ENCODE measurements at regions not wholly inside any gene's neighbourhood (a gene's known extent, or its start where the extent isn't known, plus 50 kb on each side); places are given as distances from the start of the nearest gene placed in this dataset.

DNA sequence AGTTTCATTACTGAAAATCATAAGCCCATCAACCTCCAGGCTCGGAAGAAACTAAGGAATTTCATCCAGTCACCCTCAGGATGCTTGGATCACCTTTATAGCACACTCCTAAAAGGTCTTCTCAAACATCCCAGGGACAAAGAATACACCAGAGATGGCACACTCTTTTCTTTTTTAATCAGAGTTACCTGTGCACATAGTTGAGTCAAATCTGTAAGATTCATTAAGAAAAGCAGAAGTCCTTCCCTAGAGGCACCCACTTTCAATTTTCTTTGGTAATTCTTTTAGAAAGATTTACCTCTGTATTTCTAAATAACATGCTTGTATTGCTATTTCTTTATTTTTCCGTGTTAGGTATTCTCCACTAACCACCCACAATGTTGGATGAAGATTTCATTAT, 50.6 kb upstream of the IL6 start:
- no peak for DNase-seq (ENCODE audit: low spot score)

GRCh38 chr7:22675917-22676343, 51.1 kb upstream of the IL6 start:
- no peak for DNase-seq (ENCODE audit: low spot score)

DNA sequence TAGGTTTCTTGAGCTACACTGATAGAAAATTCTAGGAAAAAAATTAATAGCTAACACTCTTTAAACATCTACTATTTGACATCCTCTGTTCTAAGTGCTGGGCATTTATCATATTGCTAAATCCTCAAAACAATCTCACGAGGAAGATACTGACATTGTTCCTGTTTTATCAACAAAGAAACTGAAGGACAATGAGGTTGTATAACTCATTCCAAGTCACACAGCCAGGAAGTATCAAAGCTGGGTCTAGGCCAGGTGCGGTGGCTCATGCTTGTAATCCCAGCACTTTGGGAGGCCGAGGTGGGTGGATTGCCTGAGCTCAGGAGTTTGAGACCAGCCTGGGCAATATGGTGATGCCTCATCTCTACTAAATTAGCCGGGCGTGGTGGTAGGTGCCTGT, 51.6 kb upstream of the IL6 start:
- DNase-seq (ENCODE audit: low spot score) = no peak

GRCh38 chr7:22672846-22673680, 53.9 kb upstream of the IL6 start:
- no peak for DNase-seq (ENCODE audit: low spot score)

DNA sequence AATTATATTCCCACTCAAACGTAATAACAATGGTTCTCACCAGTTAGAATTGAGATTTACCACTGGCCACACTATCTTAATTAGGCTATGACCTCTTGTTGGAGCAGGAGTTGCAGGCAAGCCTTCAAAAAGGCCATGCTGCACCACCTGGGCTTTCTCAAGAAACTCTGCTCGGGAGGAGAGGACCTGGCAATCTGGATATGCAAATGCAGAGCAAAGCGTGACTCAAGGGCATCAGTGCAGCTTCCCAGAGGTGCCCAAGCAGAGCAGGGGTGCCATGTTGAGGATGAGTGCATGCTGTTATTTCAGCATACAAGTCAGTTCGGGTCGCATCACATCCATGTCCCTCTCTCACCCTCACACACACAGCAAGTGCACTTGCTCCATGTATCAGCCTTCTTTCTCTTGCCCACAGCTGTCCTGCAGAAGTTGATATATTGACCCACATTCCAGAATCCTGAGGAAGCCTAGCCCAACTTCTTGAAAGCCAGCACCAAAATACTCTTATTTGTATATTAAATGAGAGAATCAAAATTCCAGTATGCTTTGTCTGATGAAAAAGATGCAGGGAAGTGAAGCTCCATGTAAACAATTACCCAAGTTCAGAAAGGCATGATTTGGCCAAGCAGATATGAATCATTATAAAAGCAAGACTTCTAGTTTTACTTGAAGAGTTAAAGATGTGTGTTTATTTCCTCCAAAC, 55.7 kb upstream of the IL6 start:
- no peak for DNase-seq (ENCODE audit: low spot score)

GRCh38 chr7:22670422-22670815, 56.6 kb upstream of the IL6 start:
- DNase-seq (ENCODE audit: low spot score) = no peak

DNA sequence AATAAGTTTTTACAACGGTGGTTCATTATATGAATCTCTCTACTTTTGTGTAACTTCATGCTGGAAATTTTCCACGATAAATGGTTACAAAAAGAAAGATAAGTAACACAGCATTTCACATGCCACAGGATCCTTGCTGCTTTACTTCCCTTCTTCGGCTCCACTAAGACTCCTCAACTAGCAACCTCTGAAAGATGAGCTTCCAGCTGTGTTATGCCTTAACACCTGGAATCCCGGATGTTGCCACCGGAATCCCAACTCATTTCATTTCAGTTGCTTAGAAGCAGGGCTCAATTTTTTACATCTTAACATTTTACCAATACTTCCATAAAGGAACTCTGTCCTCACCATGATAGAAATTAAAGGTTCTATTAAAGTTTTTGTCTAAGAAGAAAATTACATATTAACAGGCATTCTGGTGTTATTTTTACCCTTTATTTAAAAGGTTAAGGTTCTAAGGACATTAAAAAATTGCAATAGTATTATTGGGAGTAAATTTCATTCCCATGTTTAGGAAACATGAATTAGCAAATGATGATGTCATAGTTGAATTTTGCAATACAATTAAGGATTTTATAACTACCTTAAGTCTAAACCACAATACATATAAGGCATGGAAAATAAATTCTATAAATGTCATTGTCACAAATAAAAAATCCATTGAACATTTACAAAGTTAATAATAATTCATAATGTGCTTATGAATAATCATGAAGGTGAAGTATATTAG, 57.1 kb upstream of the IL6 start:
- DNase-seq (ENCODE audit: low spot score) = no peak

- no peak for DNase-seq (ENCODE audit: low spot score)
Observed at GRCh38 chr7:22668971-22669401, 58.0 kb upstream of the IL6 start.

- no peak for DNase-seq (ENCODE audit: low spot score)
Observed at GRCh38 chr7:22667562-22668239, 59.3 kb upstream of the IL6 start.

DNA sequence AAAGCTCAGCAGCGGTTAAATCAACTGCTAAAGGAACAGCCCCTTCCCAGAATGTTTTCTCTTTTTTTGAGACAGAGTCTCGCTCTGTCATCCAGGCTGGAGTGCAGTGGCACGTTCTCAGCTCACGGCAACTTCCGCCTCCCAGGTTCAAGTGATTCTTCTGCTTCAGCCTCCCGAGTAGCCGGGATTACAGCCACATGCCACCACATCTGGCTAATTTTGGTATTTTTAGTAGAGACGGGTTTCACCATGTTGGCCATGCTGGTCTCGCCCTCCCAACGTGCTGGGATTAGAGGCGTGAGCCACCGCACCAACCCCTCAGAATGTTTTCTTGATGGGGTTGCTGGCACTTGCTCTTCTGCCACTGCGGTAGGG, 59.8 kb upstream of the IL6 start:
- DNase-seq (ENCODE audit: low spot score) = no peak

- no peak for DNase-seq (ENCODE audit: low spot score)
Observed at GRCh38 chr7:22666732-22667131, 60.3 kb upstream of the IL6 start.

- no peak for DNase-seq (ENCODE audit: low spot score)
Observed at GRCh38 chr7:22665923-22666322, 61.1 kb upstream of the IL6 start.

DNA sequence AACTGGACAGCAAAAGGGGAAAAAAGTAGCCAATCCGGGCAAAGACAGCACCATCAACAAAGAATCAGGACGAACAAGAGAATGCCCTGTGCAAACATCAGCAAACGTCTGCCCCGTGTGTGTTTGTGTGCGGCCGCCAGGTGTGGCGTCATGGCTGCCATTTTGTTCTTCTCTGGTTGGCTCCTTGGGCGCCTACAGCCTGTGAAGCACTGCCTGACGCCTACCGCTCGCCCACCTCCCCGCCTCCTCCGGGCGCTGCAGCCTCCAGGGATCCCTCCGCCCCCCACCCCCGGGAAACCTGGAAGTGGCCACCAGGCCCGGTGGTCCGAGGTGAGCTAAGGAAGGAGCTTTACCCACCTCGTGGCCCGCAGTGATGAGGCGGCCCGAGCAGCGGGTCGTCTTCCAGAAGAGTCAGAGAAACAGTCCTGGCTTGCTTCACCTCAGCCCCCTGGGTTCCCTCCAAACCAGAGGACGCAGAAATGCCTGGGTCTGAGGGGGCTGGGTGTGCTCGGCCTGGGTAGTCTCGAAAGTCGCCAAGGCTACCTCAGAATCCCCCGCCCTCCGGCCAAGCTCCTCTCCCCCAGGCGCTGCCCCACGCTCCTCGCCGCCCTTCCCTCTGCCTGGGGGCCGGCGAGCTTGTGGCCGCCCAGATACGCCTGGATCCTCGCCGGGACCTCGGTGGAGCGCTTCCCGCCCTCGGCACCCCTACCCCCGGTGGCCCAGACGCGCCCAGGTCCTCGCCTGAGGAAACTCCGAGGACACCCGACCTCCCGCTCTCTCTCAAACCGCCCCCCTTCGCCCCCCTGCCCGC, 61.8 kb upstream of the IL6 start:
- no peak for DNase-seq (ENCODE audit: low spot score)

- DNase-seq (ENCODE audit: low spot score) = no peak
Observed at GRCh38 chr7:22663721-22664120, 63.3 kb upstream of the IL6 start.

- DNase-seq (ENCODE audit: low spot score) = no peak
Observed at GRCh38 chr7:22663357-22663718, 63.7 kb upstream of the IL6 start.

DNA sequence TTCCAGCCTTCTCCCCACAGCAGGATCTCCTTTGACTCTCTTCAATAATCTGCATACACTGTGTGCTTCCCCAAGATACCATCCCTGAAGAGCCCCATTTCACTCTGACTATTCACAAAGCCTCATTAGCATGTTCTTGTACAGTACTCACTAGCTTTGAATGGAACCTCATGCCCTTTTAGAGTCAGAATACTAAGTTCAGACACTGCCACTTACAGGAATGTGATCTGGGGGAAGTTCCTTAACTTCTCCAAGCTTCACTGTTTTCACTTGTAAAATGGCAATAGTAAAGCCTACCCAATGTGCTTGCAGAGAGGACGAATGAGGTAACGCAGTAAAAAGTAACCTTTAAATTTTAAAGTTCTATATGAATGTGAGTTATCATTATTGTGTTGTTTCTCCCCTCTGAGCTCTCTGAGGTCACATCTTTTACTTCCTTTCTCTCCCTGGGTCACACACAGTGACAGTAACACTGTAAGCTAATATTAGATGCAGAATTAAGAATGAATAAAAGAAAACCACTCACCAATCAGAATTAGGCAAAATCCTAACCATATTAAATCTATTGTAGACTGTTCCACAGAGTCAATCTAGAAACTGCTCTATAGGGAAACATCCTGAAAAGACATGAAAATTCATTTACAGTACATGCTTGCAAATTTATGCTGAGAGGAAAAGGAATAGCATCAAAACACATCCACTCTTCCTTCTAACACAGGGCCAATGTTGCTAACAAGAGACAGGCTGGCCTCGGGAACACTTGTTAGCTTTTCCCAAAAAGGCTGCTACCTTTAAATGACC, 64.2 kb upstream of the IL6 start:
- DNase-seq (ENCODE audit: low spot score) = no peak

GRCh38 chr7:22662036-22662435, 65.0 kb upstream of the IL6 start:
- no peak for DNase-seq (ENCODE audit: low spot score)

GRCh38 chr7:22660732-22661131, 66.3 kb upstream of the IL6 start:
- DNase-seq (ENCODE audit: low spot score) = peak; percentile 7

DNA sequence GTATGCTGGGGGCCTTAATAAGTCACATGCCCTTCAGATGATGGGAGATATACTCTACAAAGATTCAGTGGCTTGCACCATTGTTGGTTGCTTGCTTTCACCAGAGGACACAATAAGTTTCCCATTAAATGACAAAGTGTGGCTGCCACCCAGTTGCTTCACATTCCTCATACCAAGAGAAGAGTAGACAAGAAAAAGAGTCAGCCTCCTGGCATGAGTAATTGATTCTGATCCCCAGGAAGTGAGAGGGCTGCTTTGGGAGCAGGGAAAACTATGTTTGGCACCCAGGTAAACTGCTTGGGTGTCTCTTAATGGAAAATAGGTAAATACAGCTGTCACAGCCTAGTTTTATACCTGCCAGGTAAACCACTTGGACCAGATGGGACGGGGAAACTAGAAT, 66.7 kb upstream of the IL6 start:
- no peak for DNase-seq (ENCODE audit: low spot score)

- no peak for DNase-seq (ENCODE audit: low spot score)
Observed at GRCh38 chr7:22659741-22660140, 67.3 kb upstream of the IL6 start.

DNA sequence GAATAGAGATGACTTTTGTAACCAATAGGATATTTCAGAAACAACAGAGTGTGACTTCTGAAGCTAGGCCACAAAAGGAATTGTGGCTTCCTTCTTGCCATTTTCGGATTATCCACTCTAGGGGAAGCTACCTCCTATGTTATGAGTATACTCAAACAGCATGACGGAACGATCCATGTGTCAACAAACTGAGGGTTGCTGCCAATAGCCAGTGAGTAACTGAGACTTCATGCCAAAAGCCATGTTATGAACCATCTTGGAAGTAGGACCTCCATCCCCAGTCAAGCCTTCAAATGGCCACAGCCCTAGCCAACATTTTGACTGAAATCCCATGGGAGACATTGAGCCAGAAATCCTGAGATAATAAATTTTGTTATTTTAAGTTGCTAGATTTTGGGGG, 69.0 kb upstream of the IL6 start:
- no peak for DNase-seq (ENCODE audit: low spot score)

All from cerebellar cortex (tissue), 1 donor.